Keratinocyte (primary cell): ENCODE measurements at regions not wholly inside any gene's neighbourhood (a gene's known extent, or its start where the extent isn't known, plus 50 kb on each side); places are given as distances from the start of the nearest gene placed in this dataset.

ENCODE experiments used
- DNase-seq: peaks from one replicate; pipeline ENCODE4 v3.0.0-alpha.2; 2011; ENCODE audit warnings: low read depth, missing footprints, low spot score
- FAIRE-seq: peaks from 2 replicates; lab custom pipeline; 2011; peaks lifted over from hg19 to GRCh38; lab: Jason Lieb, UNC
- H2AFZ ChIP-seq: 2 replicates; pipeline ENCODE4 v1.6.0; 2012; ENCODE audit warnings: low read length, control low read depth, inconsistent platforms; ENCODE audit not compliant: control insufficient read depth
- H3K27ac ChIP-seq: 2 replicates; pipeline ENCODE4 v1.5.1; 2011; ENCODE audit warnings: low read length; ENCODE audit not compliant: control insufficient read depth, insufficient read depth
- H3K27me3 ChIP-seq: 3 replicates; pipeline ENCODE4 v1.6.0; 2011; ENCODE audit warnings: low read length; ENCODE audit not compliant: control insufficient read depth, insufficient read depth; ENCODE audit errors: extremely low read depth
- H3K36me3 ChIP-seq, 2 experiments: 2 replicates in 1 of 2; 3 replicates in 1 of 2; pipeline ENCODE4 v1.5.1; 2011; ENCODE audit warnings: low read length in 2 of 2, mild to moderate bottlenecking in 1 of 2; ENCODE audit not compliant: control insufficient read depth in 2 of 2, insufficient read depth in 2 of 2; ENCODE audit errors: extremely low read depth in 1 of 2
- H3K4me1 ChIP-seq: 3 replicates; pipeline ENCODE4 v1.5.1; 2011; ENCODE audit warnings: low read length; ENCODE audit not compliant: control insufficient read depth, insufficient read depth; ENCODE audit errors: extremely low read depth
- H3K4me2 ChIP-seq: 3 replicates; pipeline ENCODE4 v1.6.0; 2011; ENCODE audit warnings: low read depth, low read length; ENCODE audit not compliant: control insufficient read depth, insufficient read depth; ENCODE audit errors: extremely low read depth
- H3K4me3 ChIP-seq, 3 experiments: fragments of 200-600 bp in 1 of 3; sonication (generic) in 1 of 3; 2 replicates in 2 of 3; 3 replicates in 1 of 3; pipeline ENCODE4 v1.5.1; 2011 to 2016; ENCODE audit warnings: low read length in 3 of 3, mild to moderate bottlenecking in 3 of 3, control low read depth in 2 of 3, inconsistent platforms in 1 of 3, low read depth in 1 of 3, mixed read lengths in 1 of 3, mixed run types in 1 of 3, moderate library complexity in 1 of 3; ENCODE audit not compliant: control insufficient read depth in 2 of 3, insufficient read depth in 2 of 3; ENCODE audit errors: extremely low read depth in 1 of 3
- H3K79me2 ChIP-seq: 2 replicates; pipeline ENCODE4 v1.6.0; 2012; ENCODE audit warnings: low read length; ENCODE audit not compliant: control insufficient read depth, insufficient read depth
- H3K9ac ChIP-seq: 3 replicates; pipeline ENCODE4 v1.6.0; 2011; ENCODE audit warnings: low read length; ENCODE audit not compliant: control insufficient read depth, insufficient read depth; ENCODE audit errors: extremely low read depth
- H3K9me1 ChIP-seq: 3 replicates; pipeline ENCODE4 v1.6.0; 2011; ENCODE audit warnings: low read length; ENCODE audit not compliant: control insufficient read depth, insufficient read depth; ENCODE audit errors: extremely low read depth
- H3K9me3 ChIP-seq: 2 replicates; pipeline ENCODE4 v1.5.1; 2012; ENCODE audit warnings: low read depth, low read length; ENCODE audit not compliant: control insufficient read depth
- H4K20me1 ChIP-seq: 3 replicates; pipeline ENCODE4 v1.6.0; 2011; ENCODE audit warnings: low read length; ENCODE audit not compliant: control insufficient read depth, insufficient read depth; ENCODE audit errors: extremely low read depth
- CTCF ChIP-seq, 3 experiments: IDR thresholded peaks in 1 of 3; conservative IDR thresholded peaks in 1 of 3; optimal IDR thresholded peaks in 1 of 3; 2 replicates in 2 of 3; 3 replicates in 1 of 3; pipeline versions ENCODE3 to v1.5.1; 2011; ENCODE audit warnings: low read length in 3 of 3, mild to moderate bottlenecking in 3 of 3, moderate library complexity in 2 of 3, control low read depth in 1 of 3, inconsistent platforms in 1 of 3; ENCODE audit not compliant: insufficient read depth in 2 of 3; ENCODE audit errors: extremely low read depth in 1 of 3
- EZH2 ChIP-seq: IDR thresholded peaks from one replicate; pipeline ENCODE4 v1.6.1; 2012; ENCODE audit warnings: inconsistent platforms, mild to moderate bottlenecking, low read length, moderate library complexity
- dilution Hi-C: fragments of 300-500 bp; cut with MboI; formaldehyde crosslinking; loops from one replicate; pipeline ENCODE4 v1.7.0; 2020; ENCODE audit warnings: low sequenced_read_pairs; ENCODE audit not compliant: extremely low pct_ligation_motif_present

DNA sequence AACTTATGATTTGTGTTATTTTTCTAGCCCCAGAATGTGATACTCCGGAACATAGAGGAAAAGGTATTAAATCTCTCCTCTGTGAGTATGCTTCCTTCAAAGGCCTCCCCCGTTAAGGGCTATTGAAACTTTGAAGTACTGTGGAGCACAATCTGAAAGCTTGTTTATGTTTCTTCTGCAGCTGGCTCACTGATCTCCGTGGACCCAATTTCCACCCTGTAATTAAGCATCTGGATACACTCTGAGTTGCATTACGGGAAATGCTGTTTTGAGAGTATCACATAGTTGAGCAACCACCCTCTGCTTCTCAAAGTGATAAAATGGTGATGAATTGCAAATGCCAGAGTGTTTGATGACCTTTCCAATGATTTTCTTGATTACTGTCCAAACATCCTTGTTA lies 296.8 kb upstream of the PABPC5 start:
- Histone ChIP-seq H3K36me3 (no peaks in the 10 kb centered on the region), H3K9me3 (no peaks in the 10 kb centered on the region), H3K4me3 (no peak overlapping the region), H3K9me1 (no peaks in the 10 kb centered on the region), H3K27me3 (no peaks in the 10 kb centered on the region), H3K4me2 (no peak overlapping the region), H2AFZ (no peak overlapping the region), H3K79me2 (no peaks in the 10 kb centered on the region), H3K27ac (no peak overlapping the region), H3K4me1 (no peaks in the 10 kb centered on the region), H4K20me1 (no peaks in the 10 kb centered on the region), H3K9ac (no peak overlapping the region)
- DNase-seq (no peak), FAIRE-seq (no peak)
- dilution Hi-C loops = no loop called here
- no peak for TF ChIP-seq EZH2
- no peak for TF ChIP-seq CTCF (optimal IDR thresholded peaks at IDR 0.05 in 1 of 3, IDR thresholded peaks at IDR 0.05 in 1 of 3, conservative IDR thresholded peaks at IDR 0.05 in 1 of 3; ENCODE audit: extremely low read depth in 1 of 3, insufficient read depth in 2 of 3, low read length in 3 of 3)
